NT2/D1 (cell line): ENCODE measurements at regions not wholly inside any gene's neighbourhood (a gene's known extent, or its start where the extent isn't known, plus 50 kb on each side); places are given as distances from the start of the nearest gene placed in this dataset.

Source experiments
- YY1 ChIP-seq: IDR thresholded peaks from 2 replicates; pipeline ENCODE4 v1.6.1; 2011; ENCODE audit not compliant: insufficient read length, insufficient read depth
- ZNF274 ChIP-seq: IDR thresholded peaks from 2 replicates; pipeline ENCODE4 v1.6.1; 2011; ENCODE audit warnings: mild to moderate bottlenecking, low read depth, low read length

- TF ChIP-seq ZNF274 = no peak
- TF ChIP-seq YY1 = no peak
Observed at GRCh38 chr2:35820391-35820790, 535.2 kb upstream of the CRIM1 start.
